Fibroblast of lung (primary cell): ENCODE measurements at regions not wholly inside any gene's neighbourhood (a gene's known extent, or its start where the extent isn't known, plus 50 kb on each side); places are given as distances from the start of the nearest gene placed in this dataset.

ENCODE experiments used
- DNase-seq, 2 donors: peaks; one replicate each; pipeline versions ENCODE4 v3.0.0 to v3.0.0-alpha.2; 2010; ENCODE audit warnings: low read depth in 2 of 2
- H2AFZ ChIP-seq: 2 replicates; pipeline ENCODE4 v1.5.1; 2012; ENCODE audit warnings: low read length, control low read depth, inconsistent platforms
- H3K27ac ChIP-seq: 2 replicates; pipeline ENCODE4 v1.5.1; 2011; ENCODE audit warnings: low read length, control low read depth; ENCODE audit not compliant: insufficient read depth
- H3K27me3 ChIP-seq: 2 replicates; pipeline ENCODE4 v1.5.1; 2011; ENCODE audit warnings: mild to moderate bottlenecking, low read length; ENCODE audit not compliant: control insufficient read depth, insufficient read depth
- H3K36me3 ChIP-seq: 2 replicates; pipeline ENCODE4 v1.5.1; 2011; ENCODE audit warnings: low read length; ENCODE audit not compliant: control insufficient read depth, insufficient read depth
- H3K4me1 ChIP-seq: 2 replicates; pipeline ENCODE4 v1.5.1; 2011; ENCODE audit warnings: low read length; ENCODE audit not compliant: control insufficient read depth, insufficient read depth; ENCODE audit errors: extremely low read depth
- H3K4me2 ChIP-seq: 2 replicates; pipeline ENCODE4 v1.5.1; 2011; ENCODE audit warnings: low read length, control low read depth; ENCODE audit not compliant: insufficient read depth; ENCODE audit errors: extremely low read depth
- H3K4me3 ChIP-seq, 4 experiments: fragments of 200-600 bp in 1 of 4; sonication (generic) in 1 of 4; replicated peaks in 1 of 4; 2 replicates each; pipeline ENCODE4 v1.5.1; 2011 to 2016; ENCODE audit warnings: low read length in 4 of 4, low read depth in 3 of 4, mild to moderate bottlenecking in 3 of 4, control low read depth in 2 of 4, inconsistent platforms in 1 of 4, mixed read lengths in 1 of 4; ENCODE audit not compliant: insufficient read depth in 1 of 4; ENCODE audit errors: control extremely low read depth in 1 of 4
- H3K79me2 ChIP-seq: 2 replicates; pipeline ENCODE4 v1.5.1; 2012; ENCODE audit warnings: mild to moderate bottlenecking, low read length, inconsistent platforms; ENCODE audit not compliant: control insufficient read depth, insufficient read depth
- H3K9ac ChIP-seq: 2 replicates; pipeline ENCODE4 v1.5.1; 2011; ENCODE audit warnings: mild to moderate bottlenecking, low read length, control low read depth; ENCODE audit not compliant: insufficient read depth
- H3K9me3 ChIP-seq: 2 replicates; pipeline ENCODE4 v1.5.1; 2012; ENCODE audit warnings: low read depth, low read length; ENCODE audit not compliant: control insufficient read depth, insufficient read depth
- H4K20me1 ChIP-seq: 2 replicates; pipeline ENCODE4 v1.5.1; 2011; ENCODE audit warnings: low read length; ENCODE audit not compliant: control insufficient read depth, insufficient read depth; ENCODE audit errors: extremely low read depth
- EZH2 ChIP-seq: IDR thresholded peaks from 2 replicates; pipeline ENCODE4 v1.5.1; 2012; ENCODE audit warnings: low read length, control low read depth, mild to moderate bottlenecking; ENCODE audit errors: missing control alignments
- TF ChIP-seq, protein P1 (sequence below), 2 donors: IDR thresholded peaks in 1 of 2; conservative IDR thresholded peaks in 1 of 2; 1 replicate in 1 of 2; 2 replicates in 1 of 2; pipeline ENCODE4 v1.5.1; 2011 to 2012; ENCODE audit warnings: low read length in 2 of 2, control low read depth in 1 of 2, inconsistent platforms in 1 of 2, low read depth in 1 of 2, mild to moderate bottlenecking in 1 of 2

DNA sequence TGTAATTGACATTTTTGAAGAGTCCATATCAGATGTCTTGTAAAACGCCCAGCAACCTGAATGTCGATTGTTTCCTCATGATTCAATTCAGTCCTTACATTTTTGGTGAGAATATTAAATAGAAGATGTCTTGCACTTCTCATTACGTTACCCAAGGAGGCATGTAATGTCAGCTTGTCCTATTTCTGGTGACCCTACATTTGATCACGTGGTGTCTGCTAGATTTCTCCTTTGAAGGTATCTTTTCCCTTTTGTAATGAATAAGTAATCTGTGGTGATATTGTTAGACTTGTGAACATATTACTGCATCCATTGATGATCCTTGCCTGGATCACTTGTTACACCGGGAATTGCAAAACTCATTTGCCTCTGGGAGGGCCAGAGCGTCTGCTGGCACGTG lies 87.6 kb upstream of the DISP3 start:
- Histone ChIP-seq H2AFZ (no peak overlapping the region), H3K9ac (no peak overlapping the region), H4K20me1 (no peaks in the 10 kb centered on the region), H3K79me2 (no peaks in the 10 kb centered on the region), H3K4me1 (no peaks in the 10 kb centered on the region), H3K27ac (no peak overlapping the region), H3K4me3 (no peak overlapping the region), H3K9me3 (no peaks in the 10 kb centered on the region), H3K4me2 (no peak overlapping the region), H3K27me3 (no peaks in the 10 kb centered on the region), H3K36me3 (no peaks in the 10 kb centered on the region)
- DNase-seq, result no peak
- TF ChIP-seq EZH2, result no peak
- TF ChIP-seq, protein P1, sequence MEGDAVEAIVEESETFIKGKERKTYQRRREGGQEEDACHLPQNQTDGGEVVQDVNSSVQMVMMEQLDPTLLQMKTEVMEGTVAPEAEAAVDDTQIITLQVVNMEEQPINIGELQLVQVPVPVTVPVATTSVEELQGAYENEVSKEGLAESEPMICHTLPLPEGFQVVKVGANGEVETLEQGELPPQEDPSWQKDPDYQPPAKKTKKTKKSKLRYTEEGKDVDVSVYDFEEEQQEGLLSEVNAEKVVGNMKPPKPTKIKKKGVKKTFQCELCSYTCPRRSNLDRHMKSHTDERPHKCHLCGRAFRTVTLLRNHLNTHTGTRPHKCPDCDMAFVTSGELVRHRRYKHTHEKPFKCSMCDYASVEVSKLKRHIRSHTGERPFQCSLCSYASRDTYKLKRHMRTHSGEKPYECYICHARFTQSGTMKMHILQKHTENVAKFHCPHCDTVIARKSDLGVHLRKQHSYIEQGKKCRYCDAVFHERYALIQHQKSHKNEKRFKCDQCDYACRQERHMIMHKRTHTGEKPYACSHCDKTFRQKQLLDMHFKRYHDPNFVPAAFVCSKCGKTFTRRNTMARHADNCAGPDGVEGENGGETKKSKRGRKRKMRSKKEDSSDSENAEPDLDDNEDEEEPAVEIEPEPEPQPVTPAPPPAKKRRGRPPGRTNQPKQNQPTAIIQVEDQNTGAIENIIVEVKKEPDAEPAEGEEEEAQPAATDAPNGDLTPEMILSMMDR (conservative IDR thresholded peaks at IDR 0.05 in 1 of 2, IDR thresholded peaks at IDR 0.05 in 1 of 2; ENCODE audit: low read depth in 1 of 2, low read length in 2 of 2), result no peak

DNA sequence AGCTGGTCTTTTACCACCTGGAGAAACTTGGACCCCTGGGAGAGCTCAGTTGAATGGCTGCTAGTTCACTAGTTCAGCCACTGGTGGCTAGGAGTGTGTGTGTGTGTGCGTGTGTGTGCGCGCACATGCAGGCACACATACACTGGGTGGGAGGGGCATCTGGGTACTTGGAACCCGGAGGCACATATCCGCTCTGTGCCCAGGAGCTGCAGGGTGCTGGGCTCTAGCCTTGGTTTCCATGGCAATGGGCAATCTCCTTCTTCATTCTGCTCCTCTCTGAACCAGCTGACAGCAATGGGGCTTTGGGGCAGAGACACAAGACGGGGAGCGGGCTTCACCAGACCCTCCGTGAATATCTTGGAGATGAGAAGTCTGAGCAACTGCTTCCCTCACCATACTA lies 87.1 kb upstream of the DISP3 start:
- DNase-seq, result no peak
- TF ChIP-seq EZH2, result no peak
- TF ChIP-seq, protein P1 (conservative IDR thresholded peaks at IDR 0.05 in 1 of 2, IDR thresholded peaks at IDR 0.05 in 1 of 2; ENCODE audit: low read depth in 1 of 2, low read length in 2 of 2), result no peak
- Histone ChIP-seq H3K4me2 (no peak overlapping the region), H4K20me1 (no peaks in the 10 kb centered on the region), H3K9me3 (no peaks in the 10 kb centered on the region), H3K27me3 (no peaks in the 10 kb centered on the region), H3K4me1 (no peaks in the 10 kb centered on the region), H2AFZ (no peak overlapping the region), H3K79me2 (no peaks in the 10 kb centered on the region), H3K27ac (no peak overlapping the region), H3K36me3 (no peaks in the 10 kb centered on the region), H3K9ac (no peak overlapping the region), H3K4me3 (no peak overlapping the region)

DNA sequence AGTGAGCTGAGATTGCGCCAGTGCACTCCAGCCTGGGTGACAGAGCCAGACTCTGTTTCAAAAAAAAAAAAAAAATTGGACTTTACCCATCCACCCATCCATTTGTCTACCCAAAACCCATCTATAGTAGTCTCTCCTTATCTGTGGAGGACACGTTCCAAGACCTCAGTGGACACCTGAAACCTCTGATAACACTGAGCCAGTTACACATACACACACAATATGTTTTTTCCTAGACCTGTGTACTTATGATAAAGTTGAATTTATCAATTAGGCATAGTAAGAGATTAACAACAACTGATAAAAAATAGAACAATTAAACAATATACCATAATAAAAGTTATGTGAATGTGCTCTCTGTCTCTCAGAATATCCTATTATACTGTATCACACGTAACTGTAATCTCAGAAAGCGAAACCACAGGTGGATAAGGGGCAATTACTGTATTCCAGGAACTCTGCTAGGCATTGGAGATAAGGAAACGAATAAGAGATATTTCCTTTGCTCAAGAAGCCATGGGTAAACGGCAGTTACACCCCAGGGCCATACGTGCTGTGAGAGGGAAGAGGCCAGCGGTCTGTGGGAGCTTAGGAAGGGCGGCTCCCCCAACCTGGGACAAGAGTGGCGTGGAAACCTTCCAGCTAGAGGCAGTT lies 84.2 kb upstream of the DISP3 start:
- Histone ChIP-seq H2AFZ (no peak overlapping the region), H4K20me1 (no peaks in the 10 kb centered on the region), H3K9ac (no peak overlapping the region), H3K36me3 (no peaks in the 10 kb centered on the region), H3K4me3 (no peak overlapping the region), H3K4me1 (no peaks in the 10 kb centered on the region), H3K27me3 (no peaks in the 10 kb centered on the region), H3K27ac (no peak overlapping the region), H3K4me2 (no peak overlapping the region), H3K9me3 (no peaks in the 10 kb centered on the region), H3K79me2 (no peaks in the 10 kb centered on the region)
- no peak for DNase-seq
- no peak for TF ChIP-seq EZH2
- TF ChIP-seq, protein P1 (conservative IDR thresholded peaks at IDR 0.05 in 1 of 2, IDR thresholded peaks at IDR 0.05 in 1 of 2; ENCODE audit: low read depth in 1 of 2, low read length in 2 of 2), result no peak
